Keratinocyte (primary cell): ENCODE measurements at regions not wholly inside any gene's neighbourhood (a gene's known extent, or its start where the extent isn't known, plus 50 kb on each side); places are given as distances from the start of the nearest gene placed in this dataset.

Experiments used
- DNase-seq: peaks from one replicate; pipeline ENCODE4 v3.0.0-alpha.2; 2011; ENCODE audit warnings: low read depth, missing footprints, low spot score
- FAIRE-seq: peaks from 2 replicates; lab custom pipeline; 2011; peaks lifted over from hg19 to GRCh38; lab: Jason Lieb, UNC
- H2AFZ ChIP-seq: 2 replicates; pipeline ENCODE4 v1.6.0; 2012; ENCODE audit warnings: low read length, control low read depth, inconsistent platforms; ENCODE audit not compliant: control insufficient read depth
- H3K27ac ChIP-seq: 2 replicates; pipeline ENCODE4 v1.5.1; 2011; ENCODE audit warnings: low read length; ENCODE audit not compliant: control insufficient read depth, insufficient read depth
- H3K27me3 ChIP-seq: 3 replicates; pipeline ENCODE4 v1.6.0; 2011; ENCODE audit warnings: low read length; ENCODE audit not compliant: control insufficient read depth, insufficient read depth; ENCODE audit errors: extremely low read depth
- H3K36me3 ChIP-seq, 2 experiments: 2 replicates in 1 of 2; 3 replicates in 1 of 2; pipeline ENCODE4 v1.5.1; 2011; ENCODE audit warnings: low read length in 2 of 2, mild to moderate bottlenecking in 1 of 2; ENCODE audit not compliant: control insufficient read depth in 2 of 2, insufficient read depth in 2 of 2; ENCODE audit errors: extremely low read depth in 1 of 2
- H3K4me1 ChIP-seq: 3 replicates; pipeline ENCODE4 v1.5.1; 2011; ENCODE audit warnings: low read length; ENCODE audit not compliant: control insufficient read depth, insufficient read depth; ENCODE audit errors: extremely low read depth
- H3K4me2 ChIP-seq: 3 replicates; pipeline ENCODE4 v1.6.0; 2011; ENCODE audit warnings: low read depth, low read length; ENCODE audit not compliant: control insufficient read depth, insufficient read depth; ENCODE audit errors: extremely low read depth
- H3K4me3 ChIP-seq, 3 experiments: fragments of 200-600 bp in 1 of 3; sonication (generic) in 1 of 3; 2 replicates in 2 of 3; 3 replicates in 1 of 3; pipeline ENCODE4 v1.5.1; 2011 to 2016; ENCODE audit warnings: low read length in 3 of 3, mild to moderate bottlenecking in 3 of 3, control low read depth in 2 of 3, inconsistent platforms in 1 of 3, low read depth in 1 of 3, mixed read lengths in 1 of 3, mixed run types in 1 of 3, moderate library complexity in 1 of 3; ENCODE audit not compliant: control insufficient read depth in 2 of 3, insufficient read depth in 2 of 3; ENCODE audit errors: extremely low read depth in 1 of 3
- H3K79me2 ChIP-seq: 2 replicates; pipeline ENCODE4 v1.6.0; 2012; ENCODE audit warnings: low read length; ENCODE audit not compliant: control insufficient read depth, insufficient read depth
- H3K9ac ChIP-seq: 3 replicates; pipeline ENCODE4 v1.6.0; 2011; ENCODE audit warnings: low read length; ENCODE audit not compliant: control insufficient read depth, insufficient read depth; ENCODE audit errors: extremely low read depth
- H3K9me1 ChIP-seq: 3 replicates; pipeline ENCODE4 v1.6.0; 2011; ENCODE audit warnings: low read length; ENCODE audit not compliant: control insufficient read depth, insufficient read depth; ENCODE audit errors: extremely low read depth
- H3K9me3 ChIP-seq: 2 replicates; pipeline ENCODE4 v1.5.1; 2012; ENCODE audit warnings: low read depth, low read length; ENCODE audit not compliant: control insufficient read depth
- H4K20me1 ChIP-seq: 3 replicates; pipeline ENCODE4 v1.6.0; 2011; ENCODE audit warnings: low read length; ENCODE audit not compliant: control insufficient read depth, insufficient read depth; ENCODE audit errors: extremely low read depth
- EZH2 ChIP-seq: IDR thresholded peaks from one replicate; pipeline ENCODE4 v1.6.1; 2012; ENCODE audit warnings: inconsistent platforms, mild to moderate bottlenecking, low read length, moderate library complexity
- dilution Hi-C: fragments of 300-500 bp; cut with MboI; formaldehyde crosslinking; loops from one replicate; pipeline ENCODE4 v1.7.0; 2020; ENCODE audit warnings: low sequenced_read_pairs; ENCODE audit not compliant: extremely low pct_ligation_motif_present
- TF ChIP-seq, protein P1 (sequence below), 3 experiments: IDR thresholded peaks in 1 of 3; conservative IDR thresholded peaks in 1 of 3; optimal IDR thresholded peaks in 1 of 3; 2 replicates in 2 of 3; 3 replicates in 1 of 3; pipeline versions ENCODE3 to v1.5.1; 2011; ENCODE audit warnings: low read length in 3 of 3, mild to moderate bottlenecking in 3 of 3, moderate library complexity in 2 of 3, control low read depth in 1 of 3, inconsistent platforms in 1 of 3; ENCODE audit not compliant: insufficient read depth in 2 of 3; ENCODE audit errors: extremely low read depth in 1 of 3

DNA sequence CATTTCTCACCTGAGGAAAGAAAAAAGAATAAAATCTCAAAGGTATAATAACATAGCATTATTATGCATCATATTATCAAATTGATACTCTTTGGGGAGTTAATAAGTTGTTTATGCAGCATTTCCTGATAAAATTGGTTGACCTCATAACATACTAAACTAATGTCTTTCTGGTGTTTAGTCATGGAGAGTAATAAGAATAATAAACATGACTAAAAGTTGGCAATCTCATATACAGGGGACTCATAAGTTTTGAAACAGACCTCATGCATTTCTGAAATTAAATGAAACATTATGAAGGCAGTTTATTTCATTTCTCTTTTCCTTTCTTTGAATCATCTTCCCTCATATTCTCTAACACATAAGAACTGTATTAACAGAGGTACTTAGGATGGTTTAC is 60.5 kb upstream of the PRDM1 start:
- Histone ChIP-seq H3K27me3 (no peaks in the 10 kb centered on the region), H3K4me1 (no peaks in the 10 kb centered on the region), H3K36me3 (no peaks in the 10 kb centered on the region), H3K4me2 (no peak overlapping the region), H4K20me1 (no peaks in the 10 kb centered on the region), H3K27ac (no peak overlapping the region), H2AFZ (no peak overlapping the region), H3K79me2 (no peaks in the 10 kb centered on the region), H3K9me3 (no peaks in the 10 kb centered on the region), H3K4me3 (no peak overlapping the region), H3K9ac (no peak overlapping the region), H3K9me1 (no peaks in the 10 kb centered on the region)
- dilution Hi-C loops, result no loop called here
- DNase-seq (no peak), FAIRE-seq (no peak)
- TF ChIP-seq EZH2, result no peak
- TF ChIP-seq, protein P1, sequence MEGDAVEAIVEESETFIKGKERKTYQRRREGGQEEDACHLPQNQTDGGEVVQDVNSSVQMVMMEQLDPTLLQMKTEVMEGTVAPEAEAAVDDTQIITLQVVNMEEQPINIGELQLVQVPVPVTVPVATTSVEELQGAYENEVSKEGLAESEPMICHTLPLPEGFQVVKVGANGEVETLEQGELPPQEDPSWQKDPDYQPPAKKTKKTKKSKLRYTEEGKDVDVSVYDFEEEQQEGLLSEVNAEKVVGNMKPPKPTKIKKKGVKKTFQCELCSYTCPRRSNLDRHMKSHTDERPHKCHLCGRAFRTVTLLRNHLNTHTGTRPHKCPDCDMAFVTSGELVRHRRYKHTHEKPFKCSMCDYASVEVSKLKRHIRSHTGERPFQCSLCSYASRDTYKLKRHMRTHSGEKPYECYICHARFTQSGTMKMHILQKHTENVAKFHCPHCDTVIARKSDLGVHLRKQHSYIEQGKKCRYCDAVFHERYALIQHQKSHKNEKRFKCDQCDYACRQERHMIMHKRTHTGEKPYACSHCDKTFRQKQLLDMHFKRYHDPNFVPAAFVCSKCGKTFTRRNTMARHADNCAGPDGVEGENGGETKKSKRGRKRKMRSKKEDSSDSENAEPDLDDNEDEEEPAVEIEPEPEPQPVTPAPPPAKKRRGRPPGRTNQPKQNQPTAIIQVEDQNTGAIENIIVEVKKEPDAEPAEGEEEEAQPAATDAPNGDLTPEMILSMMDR (optimal IDR thresholded peaks at IDR 0.05 in 1 of 3, IDR thresholded peaks at IDR 0.05 in 1 of 3, conservative IDR thresholded peaks at IDR 0.05 in 1 of 3; ENCODE audit: extremely low read depth in 1 of 3, insufficient read depth in 2 of 3, low read length in 3 of 3), result no peak

DNA sequence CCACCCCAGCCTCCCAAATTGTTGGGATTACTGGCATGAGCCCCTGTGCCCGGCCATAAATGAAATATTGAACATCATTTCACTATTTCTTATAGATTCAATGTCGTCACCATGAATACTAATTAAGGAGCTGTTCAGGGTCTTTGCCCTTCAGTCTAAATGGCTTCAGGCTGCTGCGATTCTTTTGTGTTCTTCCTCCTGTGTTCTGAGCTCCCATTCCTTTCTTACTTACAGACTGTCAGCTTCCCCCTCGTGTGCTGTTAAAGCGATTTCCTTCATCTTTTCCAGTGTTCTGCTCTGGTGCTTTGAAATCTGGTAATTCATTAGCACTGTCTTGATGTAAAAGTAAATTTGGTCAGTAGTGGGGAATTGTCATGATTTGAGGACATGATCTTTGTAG is 63.3 kb upstream of the PRDM1 start:
- dilution Hi-C loops, result no loop called here
- no peak overlapping the region for H3K27ac ChIP-seq
- H3K4me3 ChIP-seq, result no peak overlapping the region
- H3K4me2 ChIP-seq, result no peak overlapping the region
- no peaks in the 10 kb centered on the region for H3K27me3 ChIP-seq
- no peaks in the 10 kb centered on the region for H3K79me2 ChIP-seq
- H3K9me3 ChIP-seq, result no peaks in the 10 kb centered on the region
- H3K9ac ChIP-seq, result no peak overlapping the region
- FAIRE-seq, result no peak
- no peaks in the 10 kb centered on the region for H3K36me3 ChIP-seq
- no peak overlapping the region for H2AFZ ChIP-seq
- no peak for TF ChIP-seq EZH2
- TF ChIP-seq, protein P1 (optimal IDR thresholded peaks at IDR 0.05 in 1 of 3, IDR thresholded peaks at IDR 0.05 in 1 of 3, conservative IDR thresholded peaks at IDR 0.05 in 1 of 3; ENCODE audit: extremely low read depth in 1 of 3, insufficient read depth in 2 of 3, low read length in 3 of 3), result no peak
- H3K9me1 ChIP-seq, result no peaks in the 10 kb centered on the region
- H3K4me1 ChIP-seq, result no peaks in the 10 kb centered on the region
- DNase-seq, result no peak
- no peaks in the 10 kb centered on the region for H4K20me1 ChIP-seq
